OCI-LY1 (cell line): ENCODE measurements at regions not wholly inside any gene's neighbourhood (a gene's known extent, or its start where the extent isn't known, plus 50 kb on each side); places are given as distances from the start of the nearest gene placed in this dataset.

Experiments
- CTCF ChIP-seq: fragments of 200-600 bp; sonication (generic), shearing (Covaris generic); IDR thresholded peaks from 2 replicates; pipeline ENCODE4 v1.5.1; 2017; ENCODE audit warnings: mild to moderate bottlenecking, antibody characterized with exemption, low read length, moderate library complexity, mixed read lengths
- EZH2 ChIP-seq: fragments of 200-600 bp; sonication (generic), shearing (Covaris generic); IDR thresholded peaks from 2 replicates; pipeline ENCODE4 v1.8.0; 2017; ENCODE audit warnings: borderline replicate concordance, mixed run types, mild to moderate bottlenecking, antibody characterized with exemption, low read length, moderate library complexity, mixed read lengths

GRCh38 chr4:41802590-41802989 lies 54.1 kb upstream of the PHOX2B start:
- TF ChIP-seq CTCF = no peak
- no peak for TF ChIP-seq EZH2
